ENCODE measurements at regions not wholly inside any gene's neighbourhood (a gene's known extent, or its start where the extent isn't known, plus 50 kb on each side); places are given as distances from the start of the nearest gene placed in this dataset.

DNA sequence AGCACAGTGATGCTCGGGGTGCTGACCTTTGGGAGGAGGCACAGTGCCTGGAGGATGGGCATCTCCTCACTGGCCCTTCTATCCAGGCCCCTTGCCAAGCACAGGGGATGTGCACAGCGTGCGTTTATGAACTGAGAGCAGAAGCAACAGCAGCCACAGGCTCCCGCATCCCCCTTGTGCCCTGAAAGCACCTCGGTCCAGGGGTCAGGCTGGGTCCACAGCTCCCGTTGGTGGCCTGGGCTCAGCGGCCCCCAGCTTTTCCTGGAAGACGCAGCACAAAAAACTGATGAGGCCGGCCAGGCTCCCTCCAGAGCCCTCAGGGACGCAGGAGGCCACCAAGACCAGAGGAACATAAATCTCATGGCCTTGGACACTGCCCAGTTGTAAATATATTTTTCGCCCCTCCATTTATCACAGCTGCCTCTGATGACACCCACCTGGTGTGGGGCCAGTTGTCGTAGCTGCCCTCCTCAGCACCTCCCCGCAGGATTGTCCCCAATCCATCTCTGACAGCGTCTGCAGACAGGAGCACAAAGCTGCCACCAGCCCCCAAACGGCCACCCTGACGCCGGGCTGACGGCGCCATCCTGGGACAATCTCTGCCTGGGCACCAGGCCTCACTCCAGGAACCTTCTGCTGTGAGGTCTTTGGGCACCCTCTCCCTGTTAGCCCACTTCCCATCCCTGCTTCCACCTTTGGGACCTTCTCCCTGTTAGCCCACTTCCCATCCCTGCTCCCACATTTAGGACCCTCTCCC is 203.1 kb downstream of the BRD1 start:
- no peak for DNase-seq (ENCODE audit: low spot score)

DNA sequence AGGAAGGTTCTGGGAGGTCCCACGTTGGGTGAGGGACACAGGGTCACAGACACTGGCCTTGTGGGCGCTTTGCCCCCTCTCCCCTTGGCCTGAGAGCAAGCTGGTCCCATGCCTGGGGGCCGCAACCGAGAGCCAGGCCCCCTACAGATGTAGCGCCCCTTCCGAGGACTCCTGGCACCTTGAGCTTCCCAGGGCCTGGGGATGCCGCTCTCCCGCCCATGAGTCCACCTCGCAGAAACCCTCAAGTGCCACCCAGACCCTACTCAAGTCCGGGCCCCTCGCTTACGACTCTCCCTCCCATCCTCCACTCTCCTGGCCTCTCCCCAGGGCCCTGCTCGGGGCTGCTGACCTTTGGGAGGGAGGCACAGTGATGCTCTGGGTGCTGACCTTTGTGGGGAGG is 204.0 kb downstream of the BRD1 start:
- no peak for DNase-seq (ENCODE audit: low spot score)

DNA sequence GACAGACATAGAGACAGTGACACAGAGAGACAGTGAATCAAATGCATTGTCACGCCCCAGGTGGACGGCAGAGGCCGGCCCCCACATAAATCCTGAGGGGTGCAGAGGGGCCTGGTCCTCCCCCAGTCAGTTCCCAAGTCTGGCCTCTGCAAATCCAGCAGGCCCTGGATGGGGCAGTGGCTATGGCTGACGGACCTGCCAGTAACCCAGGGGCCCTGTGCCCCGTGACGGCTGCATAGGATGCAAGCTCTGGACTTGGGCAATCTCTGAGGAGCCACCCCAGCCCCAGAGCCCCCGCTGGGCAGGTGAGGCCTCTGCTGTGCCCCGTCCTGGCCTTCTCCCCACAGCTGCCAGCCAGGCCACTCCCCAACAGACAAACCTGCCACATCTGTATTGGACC is 204.5 kb downstream of the BRD1 start:
- DNase-seq (ENCODE audit: low spot score), result no peak

DNA sequence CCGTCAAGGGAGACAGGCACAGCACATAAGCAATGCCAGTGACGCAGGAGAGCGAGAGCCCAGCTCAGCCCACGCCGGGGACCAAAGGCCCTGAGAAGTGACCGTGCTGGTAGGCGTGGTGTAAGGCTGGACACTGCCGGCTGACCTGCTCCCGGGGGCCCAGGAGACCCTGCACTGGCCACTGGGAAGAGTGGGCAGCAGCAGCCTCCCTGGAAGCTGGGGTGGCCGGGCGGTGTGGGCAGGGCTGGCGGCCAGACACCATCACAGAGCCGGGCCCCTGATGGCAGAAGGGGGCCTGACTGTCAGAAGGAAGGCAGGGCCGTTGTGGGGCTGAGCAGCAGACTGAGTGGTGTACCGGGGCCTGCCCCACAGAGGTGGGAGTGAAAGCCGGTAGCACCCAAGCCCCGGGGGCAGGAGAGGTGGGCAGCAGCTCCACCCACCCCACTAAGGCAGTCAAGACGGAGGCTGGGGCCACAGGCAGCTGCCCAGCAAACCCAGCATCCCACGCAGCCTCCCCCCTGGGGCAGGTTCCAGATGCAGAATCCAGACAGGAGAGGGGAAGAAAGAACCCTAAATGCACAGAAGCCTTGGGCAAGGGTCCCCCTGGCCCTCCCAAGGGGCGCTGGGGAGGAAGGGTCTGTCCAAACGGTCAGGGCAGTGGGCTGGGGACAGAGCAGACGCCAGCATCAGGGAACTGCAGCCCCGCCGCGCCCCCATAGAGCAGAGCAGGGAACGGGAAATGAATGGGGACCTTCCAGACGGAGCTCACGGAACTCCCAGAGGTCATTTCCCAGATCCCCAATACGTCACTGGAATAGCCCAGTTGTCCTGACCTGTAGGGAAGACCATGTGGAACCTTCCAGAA is 205.2 kb downstream of the BRD1 start:
- no peak for DNase-seq (ENCODE audit: low spot score)

- DNase-seq (ENCODE audit: low spot score), result no peak
These were observed 206.0 kb downstream of the BRD1 start for GRCh38 chr22:49621601-49622210.

GRCh38 chr22:49620666-49621065 is 207.0 kb downstream of the BRD1 start:
- no peak for DNase-seq (ENCODE audit: low spot score)

DNA sequence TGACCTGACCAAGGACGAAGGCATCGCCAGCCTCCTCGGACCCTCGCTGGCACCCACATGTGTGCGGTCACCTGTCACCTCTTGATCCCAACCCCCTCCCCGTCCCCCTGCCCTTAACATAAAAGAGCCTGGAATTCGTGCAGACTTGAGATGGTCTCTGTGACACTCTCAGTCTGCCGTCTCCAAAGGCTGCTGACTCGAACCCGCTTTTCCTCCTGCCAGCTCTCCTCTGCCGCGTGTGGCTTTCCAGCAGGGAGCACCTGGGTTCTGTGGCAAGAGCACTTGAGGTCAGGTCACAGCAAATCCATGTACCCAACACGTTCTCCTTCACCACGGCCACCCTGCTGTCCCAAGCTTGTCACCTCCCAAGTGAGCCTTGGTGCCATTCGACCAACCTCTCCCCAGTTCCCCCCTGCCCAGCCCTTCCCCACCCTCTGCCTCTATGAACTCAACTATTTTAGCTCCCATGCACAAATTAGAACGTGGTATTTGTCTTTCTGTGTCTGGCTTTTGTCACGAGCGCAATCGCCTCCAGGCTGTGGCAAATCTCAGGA is 207.6 kb downstream of the BRD1 start:
- no peak for DNase-seq (ENCODE audit: low spot score)

GRCh38 chr22:49619301-49619700 is 208.4 kb downstream of the BRD1 start:
- no peak for DNase-seq (ENCODE audit: low spot score)

DNA sequence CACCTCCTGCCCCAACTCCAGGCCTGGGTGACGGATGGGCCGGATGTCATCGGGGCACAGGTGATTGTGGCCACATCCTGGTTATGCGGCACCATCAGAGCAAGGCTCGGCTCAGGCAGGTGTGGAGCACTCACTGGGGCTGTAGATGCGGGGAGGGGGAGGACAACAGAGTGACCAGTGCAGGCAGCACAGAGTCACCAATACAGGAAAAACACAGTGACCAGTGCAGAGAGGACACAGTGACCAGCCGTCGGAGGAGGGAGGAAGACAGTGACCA is 209.1 kb downstream of the BRD1 start:
- no peak for DNase-seq (ENCODE audit: low spot score)

DNA sequence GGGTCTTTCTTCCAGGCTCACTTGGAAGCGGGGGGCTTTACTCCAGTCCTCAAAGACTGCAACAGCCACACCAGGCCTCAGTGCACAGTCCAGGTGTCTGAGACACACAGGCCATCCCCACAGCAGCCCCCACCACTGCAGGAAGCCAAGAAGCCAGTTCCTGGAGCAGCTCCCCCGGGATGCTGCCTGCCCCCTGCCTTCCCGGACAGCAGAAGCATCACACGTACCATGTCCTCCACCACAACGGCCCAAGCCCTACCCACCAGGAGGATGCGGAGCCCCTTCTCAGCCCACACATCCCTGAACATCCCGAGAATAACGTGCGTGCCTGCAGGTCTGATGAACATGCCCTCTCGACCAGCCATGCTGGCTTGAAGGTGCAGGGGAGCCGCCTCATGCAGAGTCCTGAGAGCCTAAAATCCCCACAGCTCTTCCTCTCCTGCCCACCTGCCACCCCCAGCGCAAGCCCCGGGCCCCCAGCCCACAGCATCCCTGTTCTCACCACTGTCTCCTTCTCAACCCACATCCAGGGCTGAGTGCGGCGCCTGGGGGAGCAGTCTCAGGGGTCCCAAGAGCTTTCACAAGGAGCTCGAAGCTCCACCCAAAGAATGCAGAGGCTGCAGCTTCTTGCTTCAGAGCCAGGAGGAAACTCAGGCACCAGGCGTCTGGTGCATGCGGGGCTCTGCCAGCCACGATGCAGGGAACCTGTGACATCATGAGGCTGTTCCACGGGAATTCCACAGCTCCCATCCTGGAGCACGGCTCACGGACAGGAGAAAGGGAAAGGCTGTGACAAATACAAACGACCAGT is 209.6 kb downstream of the BRD1 start:
- DNase-seq (ENCODE audit: low spot score), result no peak

DNA sequence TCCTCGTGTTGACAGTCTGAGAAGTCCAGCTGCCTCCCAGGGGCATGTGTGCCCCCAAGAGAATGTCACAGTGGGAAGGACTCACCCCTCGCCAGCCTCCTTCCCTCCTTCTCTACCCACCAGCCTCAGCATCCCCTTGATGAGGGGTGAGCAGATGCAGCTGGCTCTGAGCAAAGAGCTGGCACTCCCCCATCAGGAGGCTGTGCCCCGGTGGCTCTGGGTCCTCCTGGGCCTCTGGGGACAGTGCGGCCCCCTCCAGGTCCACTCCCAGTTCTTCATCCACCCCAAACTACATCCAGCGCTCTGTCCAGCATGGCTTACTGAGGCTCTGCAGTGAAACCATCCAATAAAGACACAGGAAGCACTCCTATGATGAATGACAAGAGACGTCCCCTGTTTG is 210.4 kb downstream of the BRD1 start:
- no peak for DNase-seq (ENCODE audit: low spot score)

- no peak for DNase-seq (ENCODE audit: low spot score)
These were observed 211.1 kb downstream of the BRD1 start for GRCh38 chr22:49616356-49617231.

DNA sequence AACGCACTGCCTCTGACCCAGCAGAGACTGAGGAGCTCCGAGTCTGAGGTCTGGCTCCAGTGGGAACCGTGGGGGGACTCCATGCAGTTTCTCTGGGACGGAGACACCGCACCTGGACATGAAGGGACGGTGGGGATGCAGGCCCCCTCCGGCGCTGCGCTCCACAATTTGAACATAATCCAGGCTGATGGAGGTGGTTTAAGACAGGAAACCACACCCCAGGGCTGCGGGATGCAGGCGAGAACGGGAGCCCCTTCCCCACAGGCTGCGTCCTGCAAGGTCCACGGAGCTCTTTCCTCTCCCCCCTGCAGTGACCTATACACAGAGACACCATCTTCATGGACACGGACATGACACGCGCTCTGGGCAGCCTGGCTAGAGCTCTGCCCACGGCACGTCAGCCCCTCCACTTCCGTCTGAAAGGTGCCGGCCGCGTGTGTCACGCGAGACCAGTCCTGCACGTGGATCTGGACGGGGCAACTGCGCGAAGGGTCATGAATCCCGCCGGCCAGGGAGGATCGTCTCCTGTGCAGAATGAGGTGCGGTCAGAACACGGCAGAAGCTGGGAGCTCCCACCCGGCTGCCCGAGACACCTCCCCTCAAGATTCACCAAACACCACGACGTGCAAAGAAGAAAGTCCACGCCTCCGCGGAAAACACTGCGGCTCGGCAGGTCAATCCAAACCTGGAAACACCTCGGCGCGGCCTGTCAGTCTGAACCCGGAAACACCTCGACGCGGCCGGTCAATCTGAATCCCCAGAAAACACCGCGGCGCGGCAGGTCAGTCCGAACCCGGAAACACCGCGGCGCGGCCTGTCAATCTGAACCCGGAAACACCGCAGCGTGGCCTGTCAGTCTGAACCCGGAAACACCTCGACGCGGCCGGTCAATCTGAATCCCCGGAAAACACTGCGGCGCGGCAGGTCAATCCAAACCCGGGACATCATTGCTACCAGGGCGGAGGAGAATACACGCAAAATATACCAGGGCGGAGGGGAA is 212.4 kb downstream of the BRD1 start:
- DNase-seq (ENCODE audit: low spot score), result no peak

GRCh38 chr22:49613511-49614270 is 214.0 kb downstream of the BRD1 start:
- DNase-seq (ENCODE audit: low spot score), result no peak

DNA sequence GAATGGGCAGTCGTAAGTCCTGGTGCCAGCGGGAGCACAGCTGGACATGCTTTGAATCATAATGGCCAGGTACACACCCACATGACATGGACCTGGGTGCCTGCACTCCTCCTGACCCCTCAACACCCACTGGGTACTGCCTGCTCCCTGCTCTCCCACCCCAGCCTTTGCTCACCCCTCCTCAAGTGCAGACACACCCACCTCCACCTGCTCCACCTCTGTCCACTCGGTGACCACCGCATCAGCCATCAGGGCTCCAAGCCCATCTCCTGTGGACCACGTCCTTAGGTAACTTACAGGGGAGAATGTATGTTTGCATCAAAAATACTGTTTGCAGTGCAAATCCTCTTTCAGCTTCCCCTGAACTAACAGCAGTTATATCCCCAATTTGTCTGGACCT is 214.6 kb downstream of the BRD1 start:
- no peak for DNase-seq (ENCODE audit: low spot score)

GRCh38 chr22:49609207-49609876 is 218.3 kb downstream of the BRD1 start:
- no peak for DNase-seq (ENCODE audit: low spot score)

GRCh38 chr22:49608660-49609059 is 219.0 kb downstream of the BRD1 start:
- DNase-seq (ENCODE audit: low spot score), result no peak

DNA sequence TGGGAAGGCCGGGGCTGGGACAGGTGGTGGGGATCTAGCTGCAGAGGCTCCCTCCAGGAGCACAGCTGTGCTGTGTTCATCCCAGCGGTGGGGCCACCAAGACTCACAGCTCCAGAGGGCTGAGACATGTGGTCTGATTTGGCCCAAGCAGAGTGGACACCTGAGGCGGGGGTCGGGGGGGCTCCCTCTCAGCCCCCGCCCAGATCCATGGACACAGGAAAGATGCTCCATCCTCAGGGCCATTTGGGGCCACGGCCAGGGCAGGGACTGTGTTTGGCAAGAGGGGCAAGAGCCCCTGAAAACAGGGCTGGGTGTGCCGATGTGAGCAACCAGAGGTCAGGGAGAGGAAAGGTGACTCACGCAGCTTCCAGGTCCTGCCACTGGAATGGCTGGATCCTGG is 219.4 kb downstream of the BRD1 start:
- no peak for DNase-seq (ENCODE audit: low spot score)

All from H4 (cell line).